HG03196 (cell line): ENCODE measurements at regions not wholly inside any gene's neighbourhood (a gene's known extent, or its start where the extent isn't known, plus 50 kb on each side); places are given as distances from the start of the nearest gene placed in this dataset.

ENCODE experiments used
- ATAC-seq: cut with Tn5 transposase; IDR thresholded peaks from one replicate; pipeline ENCODE4 v1.9.1; 2021; ENCODE audit not compliant: unreplicated experiment

- ATAC-seq: no peak
Measured at GRCh38 chr1:25026730-25027450, 96.8 kb upstream of the RUNX3 start.

- no peak for ATAC-seq
Measured at GRCh38 chr1:25026304-25026703, 96.2 kb upstream of the RUNX3 start.

- ATAC-seq: no peak
Measured at GRCh38 chr1:25024615-25025350, 94.7 kb upstream of the RUNX3 start.

GRCh38 chr1:25023826-25024225 lies 93.8 kb upstream of the RUNX3 start:
- ATAC-seq: no peak

- no peak for ATAC-seq
Measured at GRCh38 chr1:25023190-25023578, 93.1 kb upstream of the RUNX3 start.

GRCh38 chr1:25022361-25023189 lies 92.5 kb upstream of the RUNX3 start:
- ATAC-seq: peak; percentile 64

- ATAC-seq: no peak
Measured at GRCh38 chr1:25021591-25022215, 91.6 kb upstream of the RUNX3 start.

- no peak for ATAC-seq
Measured at GRCh38 chr1:25020851-25021590, 90.9 kb upstream of the RUNX3 start.

- no peak for ATAC-seq
Measured at GRCh38 chr1:25020173-25020845, 90.2 kb upstream of the RUNX3 start.

- peak; percentile 31 for ATAC-seq
Measured at GRCh38 chr1:25019337-25020172, 89.5 kb upstream of the RUNX3 start.

- no peak for ATAC-seq
Measured at GRCh38 chr1:25018943-25019336, 88.9 kb upstream of the RUNX3 start.

- ATAC-seq: no peak
Measured at GRCh38 chr1:25018110-25018735, 88.1 kb upstream of the RUNX3 start.

- no peak for ATAC-seq
Measured at GRCh38 chr1:25017436-25018109, 87.5 kb upstream of the RUNX3 start.

- ATAC-seq: no peak
Measured at GRCh38 chr1:25012966-25013962, 83.2 kb upstream of the RUNX3 start.

- ATAC-seq: no peak
Measured at GRCh38 chr1:25011943-25012638, 82.0 kb upstream of the RUNX3 start.

GRCh38 chr1:25011275-25011674 lies 81.2 kb upstream of the RUNX3 start:
- no peak for ATAC-seq
